Esophagus muscularis mucosa (tissue), 4 donors: ENCODE measurements at regions not wholly inside any gene's neighbourhood (a gene's known extent, or its start where the extent isn't known, plus 50 kb on each side); places are given as distances from the start of the nearest gene placed in this dataset.
"Not testable (repeated sequence)": the region's sequence is repeated elsewhere in the genome, so short reads cannot be mapped to it uniquely, and the experiment has no call there.

Experiments
- DNase-seq: peaks from one replicate; pipeline ENCODE4 v3.0.0-alpha.2; 2017; ENCODE audit errors: extremely low spot score
- H3K27ac ChIP-seq, 4 donors: fragments of 200-600 bp; sonication (generic); replicated peaks in 1 of 4; 1 replicate in 3 of 4; 2 replicates in 1 of 4; pipeline ENCODE4 v1.5.1; 2016 to 2019; ENCODE audit warnings: mild to moderate bottlenecking in 1 of 4
- H3K27me3 ChIP-seq, 4 donors: fragments of 200-600 bp; sonication (generic); one replicate each; pipeline versions ENCODE4 v1.5.1 to v1.6.0; 2016 to 2019
- H3K36me3 ChIP-seq, 4 donors: fragments of 200-600 bp; sonication (generic); one replicate each; pipeline ENCODE4 v1.5.1; 2016 to 2019
- H3K4me1 ChIP-seq, 4 donors: fragments of 200-600 bp; sonication (generic); one replicate each; pipeline ENCODE4 v1.5.1; 2016 to 2019
- H3K4me3 ChIP-seq, 4 donors: fragments of 200-600 bp; sonication (generic); 1 replicate in 2 of 4; 2 replicates in 2 of 4; pipeline ENCODE4 v1.5.1; 2016 to 2019; ENCODE audit warnings: mild to moderate bottlenecking in 4 of 4, moderate library complexity in 1 of 4
- H3K9me3 ChIP-seq, 4 donors: fragments of 200-600 bp; sonication (generic); 1 replicate in 3 of 4; 2 replicates in 1 of 4; pipeline ENCODE4 v1.5.1; 2016 to 2019
- CTCF ChIP-seq, 3 experiments: fragments of 200-600 bp in 2 of 3; fragments of 450-650 bp in 1 of 3; sonication (generic) in 2 of 3; IDR thresholded peaks; one replicate each; pipeline ENCODE4 v1.5.1; 2017 to 2019; ENCODE audit warnings: antibody characterized with exemption in 3 of 3, mild to moderate bottlenecking in 2 of 3, moderate library complexity in 1 of 3
- EP300 ChIP-seq: sonication (generic); formaldehyde crosslinking; IDR thresholded peaks from one replicate; pipeline ENCODE4 v1.6.1; 2017; ENCODE audit warnings: antibody characterized with exemption
- POLR2A ChIP-seq: fragments of 450-650 bp; IDR thresholded peaks from one replicate; pipeline ENCODE4 v1.6.1; 2017; ENCODE audit warnings: antibody characterized with exemption, moderate library complexity, mild to moderate bottlenecking, low read depth
- POLR2AphosphoS5 ChIP-seq, 2 donors: sonication (generic); formaldehyde crosslinking; IDR thresholded peaks; one replicate each; pipeline ENCODE4 v1.6.1; 2017; ENCODE audit warnings: antibody characterized with exemption in 2 of 2
- WGBS: methylation state at CpG from one replicate; pipeline ENCODE4 v1.1.5; 2018; 5-methylcytosine and 5-hydroxymethylcytosine counted together
- intact Hi-C: fragments of 100-400 bp; cut with DNase I; formaldehyde crosslinking; loops from one replicate; pipeline ENCODE4 v1.15.1; 2023

GRCh38 chr5:54397420-54397819 lies 58.1 kb upstream of the HSPB3 start:
- Histone ChIP-seq H3K9me3 (no peaks in the 10 kb centered on the region), H3K27ac (no peak overlapping the region), H3K27me3 (no peaks in the 10 kb centered on the region), H3K36me3 (no peaks in the 10 kb centered on the region), H3K4me3 (no peak overlapping the region), H3K4me1 (peaks cover 0 to 16% (median 9%) of the 10 kb centered on the region in 4 donors)
- WGBS = 88% methylated on average over 1 of the region's 1 CpG
- TF ChIP-seq POLR2A (no peak), CTCF (IDR thresholded peaks at IDR 0.05) (no peak), EP300 (no peak), POLR2AphosphoS5 (IDR thresholded peaks at IDR 0.05) (no peak)
- DNase-seq = no peak
- intact Hi-C loops = no loop called here

- H3K27ac ChIP-seq = not testable (repeated sequence)
Measured at GRCh38 chr5:54393007-54393406, 62.5 kb upstream of the HSPB3 start.

GRCh38 chr5:54390539-54391031 lies 64.9 kb upstream of the HSPB3 start:
- H3K4me1 ChIP-seq = peaks cover 6 to 12% (median 9%) of the 10 kb centered on the region in 4 donors
- H3K27ac ChIP-seq = no peak overlapping the region
- WGBS = 88% methylated on average over 5 of the region's 5 CpGs
- H3K27me3 ChIP-seq = no peaks in the 10 kb centered on the region
- H3K9me3 ChIP-seq = no peaks in the 10 kb centered on the region
- no peaks in the 10 kb centered on the region for H3K36me3 ChIP-seq
- DNase-seq = no peak
- no peak overlapping the region for H3K4me3 ChIP-seq
- TF ChIP-seq POLR2A (no peak), POLR2AphosphoS5 (IDR thresholded peaks at IDR 0.05) (no peak), EP300 (no peak), CTCF (IDR thresholded peaks at IDR 0.05) (no peak)
- intact Hi-C loops = no loop called here

More at GRCh38 chr5:54393007-54393406, 62.5 kb upstream of the HSPB3 start:
- H3K36me3 ChIP-seq, intact Hi-C loops, H3K4me1 ChIP-seq, H3K27me3 ChIP-seq, H3K9me3 ChIP-seq, H3K4me3 ChIP-seq, DNase-seq: not testable (repeated sequence)
- WGBS = 100% methylated on average over 1 of the region's 1 CpG

- Histone ChIP-seq H3K4me3 (no peak overlapping the region), H3K9me3 (no peaks in the 10 kb centered on the region), H3K4me1 (peaks cover 6 to 12% (median 9%) of the 10 kb centered on the region in 4 donors), H3K27me3 (no peaks in the 10 kb centered on the region), H3K36me3 (no peaks in the 10 kb centered on the region), H3K27ac (no peak overlapping the region)
- intact Hi-C loops = no loop called here
- DNase-seq = no peak
- TF ChIP-seq EP300 (no peak), POLR2A (no peak), CTCF (IDR thresholded peaks at IDR 0.05) (no peak), POLR2AphosphoS5 (IDR thresholded peaks at IDR 0.05) (no peak)
Measured at GRCh38 chr5:54390015-54390414, 65.5 kb upstream of the HSPB3 start.

- DNase-seq, H3K36me3 ChIP-seq, H3K27me3 ChIP-seq, H3K9me3 ChIP-seq, intact Hi-C loops, H3K27ac ChIP-seq, H3K4me3 ChIP-seq: not testable (repeated sequence)
- WGBS = 100% methylated on average over 1 of the region's 1 CpG
- H3K4me1 ChIP-seq = peaks cover 6 to 12% (median 9%) of the 10 kb centered on the region in 4 donors
Measured at GRCh38 chr5:54389399-54389798, 66.1 kb upstream of the HSPB3 start.

GRCh38 chr5:54388811-54389210 lies 66.7 kb upstream of the HSPB3 start:
- peaks cover 6 to 12% (median 9%) of the 10 kb centered on the region in 4 donors for H3K4me1 ChIP-seq
- H3K4me3 ChIP-seq = no peak overlapping the region
- TF ChIP-seq POLR2AphosphoS5 (IDR thresholded peaks at IDR 0.05) (no peak), EP300 (no peak), POLR2A (no peak), CTCF (IDR thresholded peaks at IDR 0.05) (no peak)
- peak overlapping the region in 2 of 4 donors; percentile 2 to 45 for H3K27ac ChIP-seq
- H3K27me3 ChIP-seq = no peaks in the 10 kb centered on the region
- DNase-seq = no peak
- H3K36me3 ChIP-seq = no peaks in the 10 kb centered on the region
- intact Hi-C loops = no loop called here
- H3K9me3 ChIP-seq = no peaks in the 10 kb centered on the region
- 96% methylated on average over 1 of the region's 1 CpG for WGBS
